DND-41 (cell line): ENCODE measurements at regions not wholly inside any gene's neighbourhood (a gene's known extent, or its start where the extent isn't known, plus 50 kb on each side); places are given as distances from the start of the nearest gene placed in this dataset.

Experiments
- ATAC-seq: fragments of 200-7000 bp; cut with Tn5 transposase; 3 replicates; pipeline ENCODE4 v1.9.1; 2021; ENCODE audit warnings: low read depth; ENCODE audit not compliant: insufficient read depth
- DNase-seq: peaks from one replicate; pipeline ENCODE4 v3.0.0-alpha.2; 2020
- H2AFZ ChIP-seq: 2 replicates; pipeline ENCODE4 v1.6.0; 2012; ENCODE audit warnings: low read depth, low read length
- H3K27ac ChIP-seq: 2 replicates; pipeline ENCODE4 v1.5.1; 2012; ENCODE audit warnings: low read length, inconsistent platforms
- H3K27me3 ChIP-seq: fragments of 200-600 bp; sonication (generic); 2 replicates; pipeline ENCODE4 v1.6.0; 2012; ENCODE audit warnings: low read length, mild to moderate bottlenecking, inconsistent platforms; ENCODE audit not compliant: insufficient read depth, poor library complexity
- H3K36me3 ChIP-seq: 2 replicates; pipeline ENCODE4 v1.5.1; 2012; ENCODE audit warnings: low read length, inconsistent platforms; ENCODE audit not compliant: insufficient read depth
- H3K4me1 ChIP-seq: 2 replicates; pipeline ENCODE4 v1.5.1; 2012; ENCODE audit warnings: mild to moderate bottlenecking, low read length; ENCODE audit not compliant: insufficient read depth
- H3K4me2 ChIP-seq: 2 replicates; pipeline ENCODE4 v1.6.0; 2012; ENCODE audit warnings: mild to moderate bottlenecking, moderate library complexity, low read length, inconsistent platforms; ENCODE audit not compliant: insufficient read depth
- H3K4me3 ChIP-seq, 2 experiments: fragments of 200-600 bp in 1 of 2; shearing (Covaris generic) in 1 of 2; 2 replicates each; pipeline ENCODE4 v1.5.1; 2012 to 2016; ENCODE audit warnings: inconsistent platforms in 2 of 2, low read length in 2 of 2, mild to moderate bottlenecking in 2 of 2, low read depth in 1 of 2, moderate library complexity in 1 of 2
- H3K79me2 ChIP-seq: 2 replicates; pipeline ENCODE4 v1.6.0; 2012; ENCODE audit warnings: low read length, inconsistent platforms; ENCODE audit not compliant: insufficient read depth
- H3K9ac ChIP-seq: 2 replicates; pipeline ENCODE4 v1.6.0; 2012; ENCODE audit warnings: low read depth, mild to moderate bottlenecking, inconsistent platforms, low read length, moderate library complexity
- H3K9me3 ChIP-seq: 2 replicates; pipeline ENCODE4 v1.5.1; 2012; ENCODE audit warnings: low read length, moderate library complexity, mild to moderate bottlenecking, inconsistent platforms; ENCODE audit not compliant: insufficient read depth, severe bottlenecking
- H4K20me1 ChIP-seq: 2 replicates; pipeline ENCODE4 v1.6.0; 2012; ENCODE audit warnings: low read length; ENCODE audit not compliant: insufficient read depth
- EZH2 ChIP-seq: IDR thresholded peaks from 3 replicates; pipeline ENCODE4 v1.6.1; 2012; ENCODE audit warnings: borderline replicate concordance, low read depth, mild to moderate bottlenecking, moderate library complexity, low read length, inconsistent platforms; ENCODE audit not compliant: severe bottlenecking
- TF ChIP-seq, protein P1 (sequence below): IDR thresholded peaks from 2 replicates; pipeline ENCODE4 v1.5.1; 2012; ENCODE audit warnings: borderline replicate concordance, low read length, moderate library complexity, mild to moderate bottlenecking; ENCODE audit not compliant: poor library complexity, severe bottlenecking; ENCODE audit errors: extremely low read depth

DNA sequence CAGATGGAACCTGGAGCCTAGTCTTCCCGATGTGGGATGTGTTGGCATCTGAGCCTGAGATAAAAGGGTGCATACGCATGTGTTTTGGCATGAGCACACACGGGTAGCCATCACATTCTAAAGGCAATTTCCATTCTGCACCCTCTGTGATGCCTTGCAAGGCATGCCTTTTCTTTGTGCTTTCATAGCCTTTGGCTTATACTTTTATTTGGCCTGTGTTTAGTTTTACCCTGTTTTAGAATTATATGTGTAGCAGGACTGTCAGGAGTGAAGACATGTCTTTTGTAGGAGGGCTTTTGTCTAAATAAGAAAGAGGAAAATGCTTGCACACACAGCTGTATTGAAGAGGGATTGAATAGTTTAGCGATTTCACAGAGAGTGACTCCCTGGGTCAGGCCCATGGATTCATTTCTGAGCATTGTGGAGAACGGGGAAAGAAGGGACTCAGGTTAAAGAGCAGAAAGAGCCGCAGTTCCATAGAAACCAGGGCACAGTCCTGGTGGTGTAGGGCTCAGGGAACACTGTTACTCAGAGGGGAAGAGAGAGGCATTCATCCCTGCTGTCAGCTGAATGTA lies 530.2 kb downstream of the DHX35 start:
- no peaks in the 10 kb centered on the region for H3K27me3 ChIP-seq
- H3K36me3 ChIP-seq, result no peaks in the 10 kb centered on the region
- no peak overlapping the region for H3K9ac ChIP-seq
- H3K4me3 ChIP-seq, result no peak overlapping the region
- H3K4me2 ChIP-seq, result no peak overlapping the region
- H4K20me1 ChIP-seq, result no peaks in the 10 kb centered on the region
- H2AFZ ChIP-seq, result no peak overlapping the region
- DNase-seq (no peak), ATAC-seq (no peak)
- no peak for TF ChIP-seq EZH2
- TF ChIP-seq, protein P1, sequence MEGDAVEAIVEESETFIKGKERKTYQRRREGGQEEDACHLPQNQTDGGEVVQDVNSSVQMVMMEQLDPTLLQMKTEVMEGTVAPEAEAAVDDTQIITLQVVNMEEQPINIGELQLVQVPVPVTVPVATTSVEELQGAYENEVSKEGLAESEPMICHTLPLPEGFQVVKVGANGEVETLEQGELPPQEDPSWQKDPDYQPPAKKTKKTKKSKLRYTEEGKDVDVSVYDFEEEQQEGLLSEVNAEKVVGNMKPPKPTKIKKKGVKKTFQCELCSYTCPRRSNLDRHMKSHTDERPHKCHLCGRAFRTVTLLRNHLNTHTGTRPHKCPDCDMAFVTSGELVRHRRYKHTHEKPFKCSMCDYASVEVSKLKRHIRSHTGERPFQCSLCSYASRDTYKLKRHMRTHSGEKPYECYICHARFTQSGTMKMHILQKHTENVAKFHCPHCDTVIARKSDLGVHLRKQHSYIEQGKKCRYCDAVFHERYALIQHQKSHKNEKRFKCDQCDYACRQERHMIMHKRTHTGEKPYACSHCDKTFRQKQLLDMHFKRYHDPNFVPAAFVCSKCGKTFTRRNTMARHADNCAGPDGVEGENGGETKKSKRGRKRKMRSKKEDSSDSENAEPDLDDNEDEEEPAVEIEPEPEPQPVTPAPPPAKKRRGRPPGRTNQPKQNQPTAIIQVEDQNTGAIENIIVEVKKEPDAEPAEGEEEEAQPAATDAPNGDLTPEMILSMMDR, result no peak
- no peak overlapping the region for H3K27ac ChIP-seq
- H3K79me2 ChIP-seq, result no peaks in the 10 kb centered on the region
- H3K9me3 ChIP-seq, result no peaks in the 10 kb centered on the region
- no peaks in the 10 kb centered on the region for H3K4me1 ChIP-seq

- ATAC-seq (no peak), DNase-seq (no peak)
- Histone ChIP-seq H3K9me3 (no peaks in the 10 kb centered on the region), H3K9ac (no peak overlapping the region), H3K4me2 (no peak overlapping the region), H2AFZ (no peak overlapping the region), H3K36me3 (no peaks in the 10 kb centered on the region), H3K27me3 (no peaks in the 10 kb centered on the region), H3K4me1 (no peaks in the 10 kb centered on the region), H3K4me3 (no peak overlapping the region), H4K20me1 (no peaks in the 10 kb centered on the region), H3K79me2 (no peaks in the 10 kb centered on the region), H3K27ac (no peak overlapping the region)
- TF ChIP-seq, protein P1, result no peak
- no peak for TF ChIP-seq EZH2
These were observed 529.6 kb downstream of the DHX35 start for GRCh38 chr20:39491711-39492110.

DNA sequence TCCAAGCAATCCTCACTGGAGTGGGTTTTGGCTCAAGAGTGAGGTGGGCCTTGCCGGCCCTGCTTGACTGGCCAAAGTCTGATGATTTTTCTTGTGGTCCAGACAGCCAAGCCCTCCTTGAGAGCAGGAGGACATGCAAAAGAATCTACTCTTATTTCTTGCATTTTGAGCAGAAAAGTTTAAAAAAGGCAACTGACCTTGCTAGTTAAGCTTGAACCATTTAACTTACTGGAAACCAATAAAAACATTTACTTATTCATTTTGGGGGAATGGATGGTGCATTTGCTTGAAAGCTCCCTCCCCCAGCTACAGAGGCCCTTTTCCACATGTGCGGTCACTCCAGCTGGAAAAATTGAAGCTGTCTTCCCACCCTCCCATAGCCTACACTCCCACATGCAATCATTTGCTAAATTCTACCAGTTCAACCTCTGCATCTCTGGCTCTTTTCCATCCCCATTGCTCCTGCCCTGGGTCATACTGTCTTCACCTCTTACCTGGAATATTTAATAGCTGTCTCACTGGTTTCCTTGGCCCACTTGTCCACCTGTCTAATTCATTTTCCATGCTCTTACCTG lies 527.9 kb downstream of the DHX35 start:
- no peaks in the 10 kb centered on the region for H4K20me1 ChIP-seq
- no peak for TF ChIP-seq EZH2
- TF ChIP-seq, protein P1, result no peak
- H3K9me3 ChIP-seq, result no peaks in the 10 kb centered on the region
- no peak for ATAC-seq
- no peak overlapping the region for H3K4me3 ChIP-seq
- no peaks in the 10 kb centered on the region for H3K36me3 ChIP-seq
- no peaks in the 10 kb centered on the region for H3K4me1 ChIP-seq
- no peak for DNase-seq
- H3K79me2 ChIP-seq, result no peaks in the 10 kb centered on the region
- H3K4me2 ChIP-seq, result no peak overlapping the region
- H2AFZ ChIP-seq, result no peak overlapping the region
- H3K27me3 ChIP-seq, result no peaks in the 10 kb centered on the region
- no peak overlapping the region for H3K9ac ChIP-seq
- H3K27ac ChIP-seq, result no peak overlapping the region
